ENCODE measurements at regions not wholly inside any gene's neighbourhood (a gene's known extent, or its start where the extent isn't known, plus 50 kb on each side); places are given as distances from the start of the nearest gene placed in this dataset.

DNA sequence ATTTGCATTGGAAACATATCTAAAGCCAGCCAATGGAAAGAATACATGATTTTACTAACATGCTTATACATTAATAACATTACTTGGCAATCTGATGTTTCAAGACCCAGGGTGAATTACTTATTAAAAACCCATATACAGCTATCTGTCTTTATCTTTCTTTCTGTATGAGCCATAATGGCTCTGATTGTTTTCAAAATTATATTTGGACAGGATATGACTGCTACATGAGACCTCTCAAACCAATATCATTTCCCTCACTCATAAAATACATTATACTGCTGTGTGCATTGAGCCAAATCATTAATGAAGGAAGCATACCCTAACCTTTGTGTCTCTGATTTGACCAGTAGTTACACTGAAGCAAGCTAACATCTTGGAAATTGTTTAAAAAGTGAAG is 205.9 kb upstream of the DPYD start:
- no peak overlapping the region for H3K4me3 ChIP-seq
- H3K27ac ChIP-seq: no peak overlapping the region
- H3K36me3 ChIP-seq (replicated peaks in 1 of 2; ENCODE audit: insufficient read depth in 1 of 2, low read depth in 2 of 2): no peaks in the 10 kb centered on the region
- DNase-seq: no peak
- no peak for ATAC-seq
- intact Hi-C loops (cut with DNase I): no loop called here
- no peaks in the 10 kb centered on the region for H3K27me3 ChIP-seq
- H3K9me3 ChIP-seq: no peaks in the 10 kb centered on the region
- H3K4me1 ChIP-seq: no peaks in the 10 kb centered on the region
- no peak for TF ChIP-seq POLR2A (IDR thresholded peaks at IDR 0.05)
- no peak for TF ChIP-seq CTCF (IDR thresholded peaks at IDR 0.05)

GRCh38 chr1:98121646-98122045 is 200.8 kb upstream of the DPYD start:
- intact Hi-C loops (cut with DNase I): no loop called here
- Histone ChIP-seq H3K36me3 (replicated peaks in 1 of 2; ENCODE audit: insufficient read depth in 1 of 2, low read depth in 2 of 2) (no peaks in the 10 kb centered on the region), H3K27ac (no peak overlapping the region), H3K27me3 (no peaks in the 10 kb centered on the region), H3K4me1 (no peaks in the 10 kb centered on the region), H3K9me3 (no peaks in the 10 kb centered on the region), H3K4me3 (no peak overlapping the region)
- DNase-seq (no peak), ATAC-seq (no peak)
- 0% methylated on average over 1 of the region's 1 CpG for WGBS, 2 donors
- TF ChIP-seq POLR2A (IDR thresholded peaks at IDR 0.05): no peak

DNA sequence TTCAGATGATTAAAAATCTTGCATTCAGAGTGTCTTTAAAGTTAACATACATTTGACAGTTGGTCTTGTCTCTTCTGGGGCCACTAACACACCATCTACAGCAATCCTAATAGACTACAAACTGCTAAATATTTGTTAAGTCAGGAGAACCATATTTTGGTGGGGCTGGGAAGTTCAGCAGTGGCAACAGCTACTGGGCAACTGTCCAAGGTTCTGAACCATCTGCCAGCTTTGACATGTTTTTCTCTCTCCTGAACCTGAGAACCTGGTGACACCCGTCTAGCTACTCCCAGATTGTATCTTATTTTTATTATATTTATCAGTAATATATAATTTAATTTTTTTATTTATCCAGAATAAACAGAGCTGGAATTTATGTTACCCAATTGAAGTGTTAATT is 199.0 kb upstream of the DPYD start:
- intact Hi-C loops (cut with DNase I): no loop called here
- no peaks in the 10 kb centered on the region for H3K9me3 ChIP-seq
- H3K4me3 ChIP-seq: no peak overlapping the region
- H3K4me1 ChIP-seq: no peaks in the 10 kb centered on the region
- H3K27ac ChIP-seq: no peak overlapping the region
- no peak for ATAC-seq
- TF ChIP-seq CTCF (IDR thresholded peaks at IDR 0.05) (no peak), POLR2A (IDR thresholded peaks at IDR 0.05) (no peak)
- no peaks in the 10 kb centered on the region for H3K36me3 ChIP-seq (replicated peaks in 1 of 2; ENCODE audit: insufficient read depth in 1 of 2, low read depth in 2 of 2)
- no peaks in the 10 kb centered on the region for H3K27me3 ChIP-seq
- DNase-seq: peak; percentile 22 to 42 (median 34)
- WGBS, 2 donors: 0% methylated on average over 1 of the region's 1 CpG

DNA sequence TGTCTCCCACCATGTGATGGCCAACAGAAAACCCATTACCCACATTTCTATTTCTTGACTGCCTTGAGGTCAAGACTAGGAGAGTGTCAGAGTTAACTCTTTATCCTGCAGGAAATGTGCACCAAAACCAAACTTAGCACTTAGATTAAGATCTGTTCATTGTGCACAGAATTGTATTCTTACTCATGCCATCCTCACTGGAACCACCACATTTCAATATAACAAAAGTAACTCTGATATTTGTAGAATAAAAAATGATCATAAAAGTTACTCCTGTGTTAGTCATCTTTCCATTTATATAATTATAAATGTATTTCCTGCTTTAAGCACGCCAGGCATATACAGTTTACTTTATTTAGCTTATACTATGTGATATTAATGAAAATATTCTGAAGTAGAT is 193.0 kb upstream of the DPYD start:
- no peak for ATAC-seq
- DNase-seq: no peak
- Histone ChIP-seq H3K4me3 (no peak overlapping the region), H3K9me3 (no peaks in the 10 kb centered on the region), H3K36me3 (replicated peaks in 1 of 2; ENCODE audit: insufficient read depth in 1 of 2, low read depth in 2 of 2) (no peaks in the 10 kb centered on the region), H3K4me1 (no peaks in the 10 kb centered on the region), H3K27me3 (no peaks in the 10 kb centered on the region), H3K27ac (no peak overlapping the region)
- WGBS, 2 donors: 68 to 76% methylated on average over 1 of the region's 1 CpG
- no peak for TF ChIP-seq CTCF (IDR thresholded peaks at IDR 0.05)
- no peak for TF ChIP-seq POLR2A (IDR thresholded peaks at IDR 0.05)
- intact Hi-C loops (cut with DNase I): no loop called here

DNA sequence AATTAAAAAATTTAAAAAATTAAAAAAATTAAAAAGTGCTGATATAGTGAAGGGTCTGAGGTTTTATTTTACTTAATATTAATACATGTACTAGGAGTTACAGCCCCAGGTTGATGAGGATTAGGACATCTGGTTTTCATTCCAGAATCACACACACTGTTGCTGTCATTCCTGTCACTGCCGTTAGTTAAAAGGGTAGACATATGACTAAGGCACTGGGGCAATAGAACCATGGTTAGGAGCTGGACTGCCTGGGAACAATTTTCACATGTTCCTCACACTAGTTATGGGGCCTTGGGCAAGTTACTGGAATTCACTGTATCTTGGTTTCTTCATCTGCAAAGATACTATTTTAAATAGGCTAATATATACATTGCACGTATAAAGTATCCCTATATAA is 191.8 kb upstream of the DPYD start:
- 89 to 97% methylated on average over 2 of the region's 2 CpGs for WGBS, 2 donors
- TF ChIP-seq POLR2A (IDR thresholded peaks at IDR 0.05) (no peak), CTCF (IDR thresholded peaks at IDR 0.05) (no peak)

More for the DNA sequence above, 191.8 kb upstream of the DPYD start:
- no peak for DNase-seq
- intact Hi-C loops (cut with DNase I): no loop called here
- H3K27ac ChIP-seq: no peak overlapping the region
- no peak for ATAC-seq
- H3K36me3 ChIP-seq (replicated peaks in 1 of 2; ENCODE audit: insufficient read depth in 1 of 2, low read depth in 2 of 2): no peaks in the 10 kb centered on the region
- no peaks in the 10 kb centered on the region for H3K27me3 ChIP-seq
- H3K9me3 ChIP-seq: peaks cover 0 to 4% (median 0%) of the 10 kb centered on the region in 3 donors
- H3K4me1 ChIP-seq: no peaks in the 10 kb centered on the region
- H3K4me3 ChIP-seq: no peak overlapping the region

Measured in body of pancreas (tissue), 4 donors.